LNCAP (cell line): ENCODE measurements at regions not wholly inside any gene's neighbourhood (a gene's known extent, or its start where the extent isn't known, plus 50 kb on each side); places are given as distances from the start of the nearest gene placed in this dataset.

Source experiments
- CTCF ChIP-seq: fragments of 450-650 bp; IDR thresholded peaks from 2 replicates; pipeline ENCODE4 v1.5.1; 2017; ENCODE audit warnings: mild to moderate bottlenecking

GRCh38 chr3:34238407-34238806 is 440.0 kb downstream of the PDCD6IP start:
- no peak for TF ChIP-seq CTCF

GRCh38 chr3:34239287-34239686 is 440.9 kb downstream of the PDCD6IP start:
- no peak for TF ChIP-seq CTCF

DNA sequence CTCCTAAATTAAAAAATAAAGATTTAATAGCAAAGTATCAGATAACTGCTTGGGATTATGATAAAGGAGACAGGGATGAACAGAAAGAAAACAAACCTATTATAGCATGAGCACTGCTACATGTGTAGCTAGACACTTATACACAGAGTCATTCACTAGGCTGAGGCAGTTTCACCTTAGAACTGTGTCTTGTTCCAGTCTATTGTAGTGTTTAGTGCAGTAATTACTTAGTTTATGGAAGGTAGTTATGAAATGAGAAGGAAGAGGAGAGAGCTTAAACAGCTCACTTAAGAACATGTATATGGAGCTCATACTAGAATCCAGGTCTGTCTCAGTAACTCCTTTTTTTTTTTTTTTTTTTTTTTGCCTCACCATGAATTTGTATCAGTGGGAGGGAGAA is 441.4 kb downstream of the PDCD6IP start:
- TF ChIP-seq CTCF: no peak

GRCh38 chr3:34247401-34247800 is 449.0 kb downstream of the PDCD6IP start:
- no peak for TF ChIP-seq CTCF

DNA sequence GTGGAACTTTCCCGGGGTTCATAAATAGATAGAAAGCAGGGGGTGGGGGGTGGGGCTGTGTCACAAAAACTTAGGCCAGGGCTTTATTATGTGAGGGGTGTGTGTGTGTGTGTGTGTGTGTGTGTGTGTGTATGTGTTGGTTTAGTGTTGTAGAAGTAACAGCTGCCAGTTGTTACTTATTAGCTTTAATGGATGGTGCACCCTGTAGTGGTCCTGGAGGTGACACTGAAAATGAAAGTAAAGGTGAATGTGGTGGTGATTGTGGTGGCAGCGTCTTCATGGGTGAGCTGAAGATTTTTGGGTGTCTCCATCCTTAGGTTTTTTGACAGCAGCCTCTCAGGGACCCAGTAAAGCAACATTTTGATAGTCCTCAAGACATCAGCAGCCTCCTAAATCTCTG is 449.9 kb downstream of the PDCD6IP start:
- TF ChIP-seq CTCF: no peak

DNA sequence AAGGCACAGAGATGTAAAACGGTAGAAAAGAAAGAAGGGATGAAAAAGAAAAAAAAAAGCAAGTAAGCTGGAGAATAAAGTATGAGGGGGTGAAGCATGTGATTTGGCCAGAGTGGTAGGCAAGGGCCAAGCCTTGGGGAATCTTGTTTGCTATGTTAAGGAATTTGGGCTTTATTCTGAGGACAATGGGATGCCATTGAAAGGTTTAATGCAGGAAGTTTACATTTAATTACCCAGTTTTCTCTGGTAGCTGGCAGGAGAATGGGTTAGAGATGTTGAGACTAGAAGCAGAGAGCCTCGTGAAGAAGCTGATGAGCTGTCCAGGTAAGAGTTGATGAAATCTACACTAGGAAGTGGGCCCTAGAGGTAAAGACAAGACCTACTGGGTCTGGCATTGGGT is 455.9 kb downstream of the PDCD6IP start:
- no peak for TF ChIP-seq CTCF

DNA sequence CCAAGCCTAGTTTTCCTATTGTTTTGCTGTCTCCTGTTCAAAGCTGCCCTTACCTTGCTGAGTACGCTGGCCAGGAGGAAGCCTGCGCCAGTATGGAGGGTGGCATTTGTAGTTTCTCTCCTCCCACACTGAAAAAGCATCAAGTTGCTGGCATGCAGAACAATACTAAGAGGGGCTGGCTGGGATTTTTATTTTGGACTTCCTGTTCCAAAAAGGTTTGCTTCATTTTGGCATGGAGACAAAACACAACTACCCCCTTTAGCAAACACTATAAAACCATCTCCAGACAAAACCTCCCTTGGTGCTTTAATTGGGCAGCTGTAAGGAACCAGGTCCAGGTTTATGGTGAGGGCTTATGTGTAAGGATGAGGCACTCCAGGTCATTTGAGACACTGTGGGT is 457.6 kb downstream of the PDCD6IP start:
- TF ChIP-seq CTCF: no peak

DNA sequence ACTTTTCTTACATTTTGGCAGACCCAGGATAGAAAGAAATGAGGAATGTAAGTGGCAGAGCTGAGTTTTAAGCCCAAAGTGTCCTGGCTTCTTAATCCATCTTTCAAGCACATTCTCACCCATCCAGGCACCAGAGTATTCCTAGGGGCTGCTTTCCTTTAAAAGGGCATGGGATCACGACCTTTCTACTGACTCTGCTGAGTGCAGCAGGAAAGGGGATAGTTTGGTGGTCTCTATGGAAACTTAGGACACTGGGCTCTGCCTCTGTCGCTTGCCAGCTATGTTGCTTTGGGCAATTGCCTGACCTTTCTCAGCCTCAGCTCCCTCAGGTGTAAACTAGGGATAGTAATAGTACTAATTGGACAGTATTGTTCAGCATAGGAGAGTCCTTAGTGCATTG is 458.4 kb downstream of the PDCD6IP start:
- TF ChIP-seq CTCF: no peak
